Nephron (organoid): ENCODE measurements at regions not wholly inside any gene's neighbourhood (a gene's known extent, or its start where the extent isn't known, plus 50 kb on each side); places are given as distances from the start of the nearest gene placed in this dataset.

Experiments used
- H3K27ac Mint-ChIP-seq, 3 experiments: 2 replicates each; pipeline ENCODE4 v1.8.0; 2020; ENCODE audit warnings: mixed read lengths in 3 of 3, mild to moderate bottlenecking in 2 of 3, moderate library complexity in 1 of 3
- H3K27me3 Mint-ChIP-seq: 2 replicates; pipeline ENCODE4 v1.8.0; 2021; ENCODE audit warnings: low read depth, mild to moderate bottlenecking, moderate library complexity, mixed read lengths
- H3K36me3 Mint-ChIP-seq: 2 replicates; pipeline ENCODE4 v1.8.0; 2020; ENCODE audit warnings: low read depth, mixed read lengths
- H3K4me1 Mint-ChIP-seq: 2 replicates; pipeline ENCODE4 v1.8.0; 2020; ENCODE audit warnings: mixed read lengths
- H3K4me3 Mint-ChIP-seq, 3 experiments: 2 replicates each; pipeline ENCODE4 v1.8.0; 2020; ENCODE audit warnings: mild to moderate bottlenecking in 3 of 3, mixed read lengths in 3 of 3, moderate library complexity in 2 of 3
- H3K9me3 Mint-ChIP-seq: 2 replicates; pipeline ENCODE4 v1.8.0; 2020; ENCODE audit warnings: mixed read lengths
- TF ChIP-seq, protein P1 (sequence below), 3 experiments: fragments of 200-600 bp; sonication (generic); IDR thresholded peaks; one replicate each; pipeline ENCODE4 v1.5.0; 2021; ENCODE audit warnings: antibody characterized with exemption in 3 of 3; ENCODE audit not compliant: unreplicated experiment in 3 of 3

DNA sequence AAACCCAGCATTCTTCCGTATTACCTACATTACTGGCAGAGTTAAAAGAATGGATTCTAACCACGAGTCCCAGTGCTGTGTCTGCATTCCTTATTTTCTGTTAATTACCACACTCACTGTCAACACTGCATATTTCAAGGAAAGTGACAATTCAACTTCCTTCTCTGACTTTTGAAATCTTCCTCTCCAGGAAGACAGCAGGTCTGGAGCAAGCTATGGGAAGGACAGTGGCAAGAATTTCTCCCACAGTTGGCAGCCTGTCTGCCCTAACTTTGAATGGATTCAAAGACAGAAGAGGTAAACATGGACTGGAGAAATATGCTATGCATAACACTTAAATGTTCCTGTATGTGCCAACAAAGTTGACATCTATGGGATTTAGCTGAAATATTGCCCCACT lies 700.5 kb upstream of the CHAC2 start:
- Mint-ChIP-seq H3K4me1 (peaks cover 5% of the 10 kb centered on the region), H3K36me3 (no peaks in the 10 kb centered on the region), H3K27ac (no peak overlapping the region), H3K4me3 (no peak overlapping the region), H3K9me3 (peaks cover 10% of the 10 kb centered on the region), H3K27me3 (no peaks in the 10 kb centered on the region)
- TF ChIP-seq, protein P1, sequence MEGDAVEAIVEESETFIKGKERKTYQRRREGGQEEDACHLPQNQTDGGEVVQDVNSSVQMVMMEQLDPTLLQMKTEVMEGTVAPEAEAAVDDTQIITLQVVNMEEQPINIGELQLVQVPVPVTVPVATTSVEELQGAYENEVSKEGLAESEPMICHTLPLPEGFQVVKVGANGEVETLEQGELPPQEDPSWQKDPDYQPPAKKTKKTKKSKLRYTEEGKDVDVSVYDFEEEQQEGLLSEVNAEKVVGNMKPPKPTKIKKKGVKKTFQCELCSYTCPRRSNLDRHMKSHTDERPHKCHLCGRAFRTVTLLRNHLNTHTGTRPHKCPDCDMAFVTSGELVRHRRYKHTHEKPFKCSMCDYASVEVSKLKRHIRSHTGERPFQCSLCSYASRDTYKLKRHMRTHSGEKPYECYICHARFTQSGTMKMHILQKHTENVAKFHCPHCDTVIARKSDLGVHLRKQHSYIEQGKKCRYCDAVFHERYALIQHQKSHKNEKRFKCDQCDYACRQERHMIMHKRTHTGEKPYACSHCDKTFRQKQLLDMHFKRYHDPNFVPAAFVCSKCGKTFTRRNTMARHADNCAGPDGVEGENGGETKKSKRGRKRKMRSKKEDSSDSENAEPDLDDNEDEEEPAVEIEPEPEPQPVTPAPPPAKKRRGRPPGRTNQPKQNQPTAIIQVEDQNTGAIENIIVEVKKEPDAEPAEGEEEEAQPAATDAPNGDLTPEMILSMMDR (IDR thresholded peaks at IDR 0.05; ENCODE audit: unreplicated experiment in 3 of 3): no peak

DNA sequence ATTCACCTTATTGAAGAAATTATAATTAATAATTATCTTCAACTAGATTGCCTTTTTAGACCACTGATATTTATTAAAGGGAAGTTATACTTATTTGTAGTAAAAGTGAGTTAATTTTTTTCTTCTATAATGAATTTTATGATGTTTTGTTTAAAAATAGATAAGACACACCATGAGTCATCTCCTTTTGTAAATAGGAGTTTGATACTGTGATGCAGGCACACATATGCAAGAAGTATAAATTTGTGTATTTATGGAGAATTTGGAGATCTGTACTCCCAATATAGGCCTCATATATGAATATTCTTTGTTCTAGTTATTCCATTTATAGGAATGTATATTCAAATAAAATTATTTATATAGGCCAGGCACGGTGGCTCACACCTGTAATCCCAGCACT lies 703.5 kb upstream of the CHAC2 start:
- TF ChIP-seq, protein P1 (IDR thresholded peaks at IDR 0.05; ENCODE audit: unreplicated experiment in 3 of 3): no peak
- Mint-ChIP-seq H3K4me1 (peaks cover 5% of the 10 kb centered on the region), H3K27ac (no peak overlapping the region), H3K27me3 (no peaks in the 10 kb centered on the region), H3K4me3 (no peak overlapping the region), H3K36me3 (no peaks in the 10 kb centered on the region), H3K9me3 (peaks cover 4% of the 10 kb centered on the region)

DNA sequence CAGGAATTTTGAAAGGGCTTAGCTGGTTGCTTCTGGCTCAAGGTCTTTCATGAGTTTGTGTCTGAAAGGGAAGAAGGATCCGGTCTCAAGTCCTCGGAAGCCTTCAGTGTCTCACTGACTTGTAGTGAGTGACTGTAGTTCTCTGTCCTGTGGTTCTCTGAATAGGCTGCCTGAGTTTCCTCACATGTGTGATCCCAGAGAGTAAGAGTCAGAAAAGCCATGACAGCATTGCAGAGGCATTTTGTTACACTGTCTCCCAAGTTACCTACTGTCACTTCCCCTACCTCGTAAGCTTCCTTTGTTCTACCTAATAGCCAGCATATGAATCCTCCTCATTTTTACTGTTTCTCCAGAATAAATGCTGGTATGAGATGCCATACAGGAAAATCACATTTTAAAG lies 709.1 kb upstream of the CHAC2 start:
- Mint-ChIP-seq H3K36me3 (no peaks in the 10 kb centered on the region), H3K4me3 (no peak overlapping the region), H3K27me3 (no peaks in the 10 kb centered on the region), H3K9me3 (peaks cover 4% of the 10 kb centered on the region), H3K27ac (no peak overlapping the region), H3K4me1 (no peaks in the 10 kb centered on the region)
- TF ChIP-seq, protein P1 (IDR thresholded peaks at IDR 0.05; ENCODE audit: unreplicated experiment in 3 of 3): no peak

DNA sequence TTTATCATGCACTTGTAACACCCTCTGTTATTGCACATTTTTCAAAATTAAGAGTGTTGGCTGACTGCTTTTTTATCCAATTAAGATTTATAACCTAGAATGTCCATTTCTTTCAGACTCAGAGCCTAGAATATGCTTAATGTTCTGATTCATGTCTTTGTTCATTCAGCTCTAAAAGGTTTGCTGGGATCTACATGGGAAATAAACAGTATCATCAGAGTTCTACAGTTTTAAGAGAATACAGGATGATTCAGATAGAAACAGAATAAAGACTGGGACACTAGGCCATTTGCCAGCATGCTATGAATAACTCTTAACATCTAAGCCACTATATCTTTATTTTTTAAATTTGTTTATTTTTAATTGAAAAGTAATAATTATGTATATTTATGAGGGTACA lies 713.7 kb upstream of the CHAC2 start:
- H3K9me3 Mint-ChIP-seq: no peaks in the 10 kb centered on the region
- H3K4me3 Mint-ChIP-seq: no peak overlapping the region
- H3K27me3 Mint-ChIP-seq: no peaks in the 10 kb centered on the region
- H3K27ac Mint-ChIP-seq: no peak overlapping the region
- no peaks in the 10 kb centered on the region for H3K4me1 Mint-ChIP-seq
- TF ChIP-seq, protein P1 (IDR thresholded peaks at IDR 0.05; ENCODE audit: unreplicated experiment in 3 of 3): no peak
- H3K36me3 Mint-ChIP-seq: no peaks in the 10 kb centered on the region

DNA sequence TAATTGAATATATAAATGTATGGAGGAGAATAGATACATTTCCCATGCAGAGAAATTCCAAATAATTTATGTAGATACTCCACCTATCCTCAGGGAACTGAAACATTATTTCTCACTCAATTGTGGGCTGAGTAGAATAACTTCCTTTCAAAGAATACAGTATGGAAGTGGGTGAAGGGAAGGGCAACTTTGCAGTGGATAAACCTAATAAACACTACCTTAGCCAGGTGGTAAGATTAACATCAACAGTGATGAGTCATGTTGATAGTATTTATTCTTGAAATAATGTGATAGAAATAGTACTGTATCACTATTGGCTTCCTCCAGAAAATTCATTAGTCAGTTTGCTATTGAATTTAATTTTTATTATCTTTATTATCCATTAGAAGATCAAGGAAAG lies 716.4 kb upstream of the CHAC2 start:
- peaks cover 7% of the 10 kb centered on the region for H3K9me3 Mint-ChIP-seq
- no peaks in the 10 kb centered on the region for H3K36me3 Mint-ChIP-seq
- TF ChIP-seq, protein P1 (IDR thresholded peaks at IDR 0.05; ENCODE audit: unreplicated experiment in 3 of 3): no peak
- H3K4me1 Mint-ChIP-seq: no peaks in the 10 kb centered on the region
- no peak overlapping the region for H3K4me3 Mint-ChIP-seq
- no peaks in the 10 kb centered on the region for H3K27me3 Mint-ChIP-seq
- no peak overlapping the region for H3K27ac Mint-ChIP-seq

DNA sequence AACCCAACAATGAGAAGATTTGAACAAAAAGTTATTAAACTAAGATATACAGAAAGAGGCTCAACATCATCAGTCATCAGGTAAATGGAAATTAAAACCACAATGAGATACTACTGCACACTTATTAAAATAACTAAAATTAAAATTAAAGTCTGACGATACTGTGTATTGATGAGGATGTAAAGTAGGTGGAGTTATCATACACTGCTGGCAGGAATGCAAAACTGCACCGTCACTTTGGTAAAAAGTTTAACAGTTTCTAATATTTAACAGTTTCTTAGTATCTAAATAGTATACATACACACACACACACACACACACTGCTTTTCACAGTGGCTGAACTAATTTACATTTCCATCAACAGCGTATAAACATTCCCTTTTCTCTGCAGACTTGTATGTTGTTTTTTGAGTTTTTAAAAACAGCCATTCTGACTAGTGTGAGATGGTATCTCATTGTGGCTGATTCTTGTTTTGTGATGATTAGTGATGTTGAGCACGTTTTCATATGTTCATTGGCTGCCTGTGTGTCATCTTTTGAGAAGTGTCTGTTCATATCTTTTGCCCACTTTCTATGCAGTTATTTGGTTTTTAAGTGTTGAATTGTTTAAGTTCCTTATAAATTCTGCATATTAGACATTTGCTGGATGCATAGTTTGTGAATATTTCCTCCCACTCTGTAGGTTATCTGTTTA lies 726.9 kb upstream of the CHAC2 start:
- no peaks in the 10 kb centered on the region for H3K9me3 Mint-ChIP-seq
- no peaks in the 10 kb centered on the region for H3K36me3 Mint-ChIP-seq
- no peak overlapping the region for H3K4me3 Mint-ChIP-seq
- H3K4me1 Mint-ChIP-seq: no peaks in the 10 kb centered on the region
- TF ChIP-seq, protein P1 (IDR thresholded peaks at IDR 0.05; ENCODE audit: unreplicated experiment in 3 of 3): peak in 2 of 3 experiments; percentile 9 to 19
- H3K27me3 Mint-ChIP-seq: no peaks in the 10 kb centered on the region
- peak overlapping the region in 1 of 3 experiments; percentile 41 for H3K27ac Mint-ChIP-seq
